BJ (cell line): ENCODE measurements at regions not wholly inside any gene's neighbourhood (a gene's known extent, or its start where the extent isn't known, plus 50 kb on each side); places are given as distances from the start of the nearest gene placed in this dataset.

Source experiments
- CTCF ChIA-PET: fragments of 350-600 bp; formaldehyde crosslinking; extraction: SDS; loops from one replicate; lab custom pipeline; 2021; ENCODE audit warnings: antibody characterized with exemption, inconsistent platforms; lab: Yijun Ruan, JAX
- POLR2A ChIA-PET: fragments of 300-600 bp; sonication (Branson Sonifier 250); formaldehyde crosslinking; extraction: SDS; loops from one replicate; lab custom pipeline; 2021; ENCODE audit warnings: antibody characterized with exemption; lab: Charles Lee
- DNase-seq: peaks from one replicate; pipeline ENCODE4 v3.0.0-alpha.2; 2011; ENCODE audit warnings: low read depth
- H3K27me3 ChIP-seq: 2 replicates; pipeline ENCODE4 v1.6.0; 2011; ENCODE audit warnings: low read length; ENCODE audit not compliant: control insufficient read depth, insufficient read depth
- H3K36me3 ChIP-seq: 2 replicates; pipeline ENCODE4 v1.5.1; 2011; ENCODE audit warnings: low read length; ENCODE audit not compliant: control insufficient read depth, insufficient read depth
- H3K4me3 ChIP-seq: 2 replicates; pipeline ENCODE4 v1.5.1; 2011; ENCODE audit warnings: low read depth, mild to moderate bottlenecking, control low read depth, low read length
- CTCF ChIP-seq: IDR thresholded peaks from 2 replicates; pipeline ENCODE4 v1.5.1; 2011; ENCODE audit warnings: low read depth, mild to moderate bottlenecking, control low read depth, inconsistent platforms, low read length, moderate library complexity; ENCODE audit not compliant: insufficient read depth

DNA sequence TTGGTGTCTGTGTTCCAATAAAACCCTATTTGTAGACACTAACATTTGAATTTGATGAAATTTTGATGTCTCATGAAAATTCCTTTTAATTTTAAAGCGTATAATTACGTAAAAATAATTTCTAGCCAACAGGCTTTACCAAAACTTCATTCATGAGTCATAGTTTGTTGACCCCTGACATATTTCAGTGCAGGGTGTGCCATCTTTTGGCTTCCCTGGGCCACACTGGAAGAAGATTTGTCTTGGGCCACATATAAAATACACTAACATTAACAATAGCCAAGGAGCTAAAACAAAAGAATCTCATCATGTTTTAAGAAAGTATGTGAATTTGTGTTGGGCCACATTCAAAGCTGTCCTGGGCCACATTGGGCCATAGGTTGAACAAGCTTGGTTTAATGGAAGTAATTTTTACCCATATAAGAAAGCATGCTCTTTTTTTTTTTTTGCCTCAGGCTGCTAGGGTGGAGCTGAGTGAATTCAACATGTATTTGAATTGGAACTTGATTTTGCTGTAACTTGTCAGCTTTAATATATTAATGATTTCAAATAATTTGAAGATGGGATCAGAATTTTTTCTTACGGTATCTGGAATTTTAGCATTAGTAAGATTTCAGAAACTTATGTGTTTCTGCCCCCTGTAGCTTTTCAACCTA is 267.7 kb upstream of the RGS18 start:
- Histone ChIP-seq H3K27me3 (no peaks in the 10 kb centered on the region), H3K4me3 (no peak overlapping the region), H3K36me3 (no peaks in the 10 kb centered on the region)
- POLR2A ChIA-PET = no interaction called here
- TF ChIP-seq CTCF = no peak
- CTCF ChIA-PET = no interaction called here
- no peak for DNase-seq

GRCh38 chr1:191892716-191893115 is 265.5 kb upstream of the RGS18 start:
- CTCF ChIA-PET = no interaction called here
- no peak for TF ChIP-seq CTCF
- no peak for DNase-seq
- no peaks in the 10 kb centered on the region for H3K36me3 ChIP-seq
- POLR2A ChIA-PET = no interaction called here
- H3K4me3 ChIP-seq = no peak overlapping the region
- H3K27me3 ChIP-seq = no peaks in the 10 kb centered on the region

DNA sequence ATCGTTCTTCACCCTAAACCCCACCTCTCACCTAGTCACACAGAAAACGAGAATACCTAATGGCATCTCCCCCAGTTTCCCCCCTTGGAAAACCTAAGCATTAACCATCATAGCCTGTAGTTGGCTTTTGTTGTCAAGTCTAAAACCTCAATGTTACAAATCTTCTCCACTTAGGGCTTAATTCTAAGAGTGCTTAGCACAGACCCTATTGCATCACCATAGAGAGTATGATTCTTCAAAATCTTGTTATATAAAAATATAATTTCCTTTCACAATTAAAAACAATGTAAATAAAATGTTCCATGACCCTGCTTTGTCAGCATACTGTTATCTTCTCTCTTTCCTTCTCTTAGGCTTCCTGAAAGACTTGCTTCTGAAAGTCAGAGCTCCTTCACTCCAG is 263.2 kb upstream of the RGS18 start:
- no peak for DNase-seq
- no peak for TF ChIP-seq CTCF
- ChIA-PET POLR2A (no interaction called here), CTCF (no interaction called here)
- H3K36me3 ChIP-seq = no peaks in the 10 kb centered on the region
- H3K4me3 ChIP-seq = no peak overlapping the region
- H3K27me3 ChIP-seq = no peaks in the 10 kb centered on the region

DNA sequence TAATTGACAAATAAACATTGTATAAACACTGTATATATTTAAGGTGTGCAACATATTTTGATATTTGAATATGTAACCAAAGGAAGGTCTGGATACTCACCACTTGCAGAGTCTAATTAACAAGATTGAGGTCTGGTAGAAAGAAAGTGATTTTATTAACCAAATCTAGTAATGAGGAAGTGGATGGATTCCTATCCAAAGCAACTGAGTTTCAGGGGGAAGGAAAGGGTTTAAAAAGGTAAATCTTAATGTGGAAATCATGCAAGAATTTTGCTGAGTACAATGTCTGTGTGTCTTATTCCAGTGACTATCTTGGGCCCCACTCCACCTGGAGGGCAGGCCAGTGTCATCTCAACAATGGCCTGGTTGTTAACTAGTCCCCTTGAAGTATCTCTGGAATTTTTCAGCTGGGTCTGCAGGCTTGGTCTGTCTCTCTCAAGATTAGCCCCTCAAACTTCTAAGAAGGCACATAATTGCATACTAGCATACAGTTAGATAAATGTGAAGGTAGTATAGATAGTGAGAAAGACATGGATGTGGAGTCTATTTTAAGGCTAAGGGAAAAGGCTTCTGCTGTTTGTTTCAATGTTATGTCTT is 262.7 kb upstream of the RGS18 start:
- CTCF ChIA-PET = no interaction called here
- no peak for DNase-seq
- Histone ChIP-seq H3K27me3 (no peaks in the 10 kb centered on the region), H3K36me3 (no peaks in the 10 kb centered on the region), H3K4me3 (no peak overlapping the region)
- TF ChIP-seq CTCF = no peak
- POLR2A ChIA-PET = no interaction called here

GRCh38 chr1:191897134-191897533 is 261.1 kb upstream of the RGS18 start:
- POLR2A ChIA-PET = no interaction called here
- H3K36me3 ChIP-seq = no peaks in the 10 kb centered on the region
- CTCF ChIA-PET = no interaction called here
- H3K27me3 ChIP-seq = no peaks in the 10 kb centered on the region
- DNase-seq = no peak
- no peak overlapping the region for H3K4me3 ChIP-seq
- TF ChIP-seq CTCF = no peak
